GM21360 (cell line): ENCODE measurements at regions not wholly inside any gene's neighbourhood (a gene's known extent, or its start where the extent isn't known, plus 50 kb on each side); places are given as distances from the start of the nearest gene placed in this dataset.
A peak's percentile ranks its signal among the peaks of the same experiment; 100 is the strongest.

Source experiments
- ATAC-seq: cut with Tn5 transposase; IDR thresholded peaks from one replicate; pipeline ENCODE4 v1.9.1; 2021; ENCODE audit warnings: mild to moderate bottlenecking, moderate library complexity; ENCODE audit not compliant: unreplicated experiment

- ATAC-seq: peak; percentile 66
Observed at GRCh38 chr6:113377362-113377942, 479.7 kb upstream of the MARCKS start.

GRCh38 chr6:113380591-113380990, 476.6 kb upstream of the MARCKS start:
- ATAC-seq: no peak

- no peak for ATAC-seq
Observed at GRCh38 chr6:113381232-113381631, 475.9 kb upstream of the MARCKS start.

- peak; percentile 71 for ATAC-seq
Observed at GRCh38 chr6:113381959-113382358, 475.2 kb upstream of the MARCKS start.

- no peak for ATAC-seq
Observed at GRCh38 chr6:113383701-113384100, 473.4 kb upstream of the MARCKS start.

- ATAC-seq: no peak
Observed at GRCh38 chr6:113385020-113385431, 472.1 kb upstream of the MARCKS start.

- ATAC-seq: no peak
Observed at GRCh38 chr6:113388996-113389395, 468.1 kb upstream of the MARCKS start.

GRCh38 chr6:113392551-113393055, 464.5 kb upstream of the MARCKS start:
- no peak for ATAC-seq

GRCh38 chr6:113394216-113394615, 462.9 kb upstream of the MARCKS start:
- no peak for ATAC-seq

GRCh38 chr6:113394729-113395128, 462.4 kb upstream of the MARCKS start:
- ATAC-seq: no peak

- ATAC-seq: no peak
Observed at GRCh38 chr6:113396730-113397129, 460.4 kb upstream of the MARCKS start.

GRCh38 chr6:113397236-113397635, 459.9 kb upstream of the MARCKS start:
- ATAC-seq: no peak

- no peak for ATAC-seq
Observed at GRCh38 chr6:113401231-113401630, 455.9 kb upstream of the MARCKS start.

GRCh38 chr6:113402544-113402943, 454.6 kb upstream of the MARCKS start:
- no peak for ATAC-seq

- no peak for ATAC-seq
Observed at GRCh38 chr6:113403966-113404595, 453.1 kb upstream of the MARCKS start.

- ATAC-seq: no peak
Observed at GRCh38 chr6:113405326-113406047, 451.7 kb upstream of the MARCKS start.

- ATAC-seq: no peak
Observed at GRCh38 chr6:113406048-113406695, 451.0 kb upstream of the MARCKS start.

- no peak for ATAC-seq
Observed at GRCh38 chr6:113411011-113411410, 446.1 kb upstream of the MARCKS start.

- ATAC-seq: no peak
Observed at GRCh38 chr6:113412589-113413357, 444.4 kb upstream of the MARCKS start.

- no peak for ATAC-seq
Observed at GRCh38 chr6:113414511-113414910, 442.6 kb upstream of the MARCKS start.

GRCh38 chr6:113416170-113416569, 441.0 kb upstream of the MARCKS start:
- ATAC-seq: no peak
